DOHH2 (cell line): ENCODE measurements at regions not wholly inside any gene's neighbourhood (a gene's known extent, or its start where the extent isn't known, plus 50 kb on each side); places are given as distances from the start of the nearest gene placed in this dataset.

Experiments used
- CTCF ChIP-seq: fragments of 200-600 bp; sonication (generic); IDR thresholded peaks from one replicate; pipeline ENCODE4 v1.5.1; 2014; ENCODE audit warnings: antibody characterized with exemption, mild to moderate bottlenecking, low read depth, low read length; ENCODE audit not compliant: poor library complexity, severe bottlenecking
- EZH2phosphoT487 ChIP-seq: fragments of 200-600 bp; sonication (generic); IDR thresholded peaks from 2 replicates; pipeline ENCODE4 v1.6.1; 2017; ENCODE audit warnings: borderline replicate concordance, mild to moderate bottlenecking, antibody characterized with exemption, low read length, moderate library complexity, mixed read lengths

- no peak for TF ChIP-seq CTCF
- TF ChIP-seq EZH2phosphoT487, result no peak
These were observed 222.3 kb upstream of the TMTC1 start for GRCh38 chr12:30006021-30006420.
